Skeletal muscle tissue (tissue), 3 donors: ENCODE measurements at regions not wholly inside any gene's neighbourhood (a gene's known extent, or its start where the extent isn't known, plus 50 kb on each side); places are given as distances from the start of the nearest gene placed in this dataset.

Experiments used
- H3K27ac ChIP-seq: one replicate; pipeline ENCODE4 v1.7.0; 2013; ENCODE audit warnings: mild to moderate bottlenecking, low read depth, low read length, inconsistent platforms
- H3K27me3 ChIP-seq, 3 donors: one replicate each; pipeline ENCODE4 v1.7.0; 2013; ENCODE audit warnings: low read length in 3 of 3; ENCODE audit not compliant: control insufficient read depth in 3 of 3, insufficient read depth in 3 of 3
- H3K36me3 ChIP-seq, 3 donors: one replicate each; pipeline ENCODE4 v1.7.0; 2013; ENCODE audit warnings: low read length in 3 of 3; ENCODE audit not compliant: control insufficient read depth in 3 of 3, insufficient read depth in 3 of 3
- H3K4me1 ChIP-seq, 3 donors: one replicate each; pipeline ENCODE4 v1.7.0; 2013; ENCODE audit warnings: low read length in 3 of 3, mild to moderate bottlenecking in 3 of 3; ENCODE audit not compliant: control insufficient read depth in 3 of 3, insufficient read depth in 3 of 3
- H3K4me3 ChIP-seq, 3 donors: one replicate each; pipeline ENCODE4 v1.7.0; 2013; ENCODE audit warnings: low read length in 3 of 3
- H3K9ac ChIP-seq, 3 donors: one replicate each; pipeline ENCODE4 v1.7.0; 2013; ENCODE audit warnings: low read length in 3 of 3, mild to moderate bottlenecking in 3 of 3, moderate library complexity in 2 of 3, low read depth in 1 of 3
- H3K9me3 ChIP-seq, 3 donors: one replicate each; pipeline ENCODE4 v1.7.0; 2013; ENCODE audit warnings: low read length in 3 of 3; ENCODE audit not compliant: control insufficient read depth in 3 of 3
- donor health status: Osteomylitis.

DNA sequence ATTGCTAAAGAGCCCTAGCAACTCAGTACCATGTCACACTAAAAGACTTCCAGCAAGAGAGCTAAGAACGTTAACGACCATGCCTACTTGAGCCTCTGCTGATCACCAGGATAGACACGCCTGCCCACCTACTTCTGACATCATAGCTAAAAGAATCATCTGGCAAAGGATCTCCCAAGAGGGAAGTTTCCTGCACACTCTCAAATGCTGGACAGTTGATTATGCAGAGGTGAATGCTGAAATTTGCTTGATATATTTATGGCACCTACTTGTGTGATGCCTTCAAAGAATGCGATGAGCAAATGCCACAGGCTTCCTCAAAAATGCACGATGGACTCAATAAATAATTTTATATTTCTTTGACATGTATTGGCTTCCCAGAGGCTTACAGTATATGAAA is 113.6 kb downstream of the GALC start:
- no peaks in the 10 kb centered on the region for H3K4me1 ChIP-seq
- H3K9ac ChIP-seq: no peak overlapping the region
- H3K9me3 ChIP-seq: no peaks in the 10 kb centered on the region
- H3K4me3 ChIP-seq: no peak overlapping the region
- H3K27me3 ChIP-seq: no peaks in the 10 kb centered on the region
- no peaks in the 10 kb centered on the region for H3K36me3 ChIP-seq
- H3K27ac ChIP-seq: no peak overlapping the region

DNA sequence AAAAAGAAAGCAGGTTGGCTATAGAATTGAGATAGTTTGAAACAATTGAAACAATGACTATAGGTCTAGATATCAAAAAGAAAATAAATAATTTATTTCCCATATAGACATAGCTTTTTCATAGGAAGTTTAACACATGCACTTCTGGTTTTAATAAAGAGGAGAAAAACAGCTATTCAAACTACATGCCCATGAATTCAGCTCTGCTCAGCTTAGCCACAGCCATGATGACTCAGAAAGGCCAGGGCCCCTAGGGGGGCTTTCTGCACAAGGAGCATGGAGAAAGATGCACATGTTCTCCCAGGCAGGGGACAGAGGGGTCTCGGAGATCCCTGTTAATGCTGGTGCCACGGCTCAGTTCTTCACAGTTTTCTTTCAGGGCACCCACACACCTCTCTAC is 114.0 kb downstream of the GALC start:
- no peaks in the 10 kb centered on the region for H3K36me3 ChIP-seq
- no peaks in the 10 kb centered on the region for H3K4me1 ChIP-seq
- no peaks in the 10 kb centered on the region for H3K9me3 ChIP-seq
- H3K27ac ChIP-seq: no peak overlapping the region
- no peak overlapping the region for H3K9ac ChIP-seq
- H3K4me3 ChIP-seq: no peak overlapping the region
- no peaks in the 10 kb centered on the region for H3K27me3 ChIP-seq

DNA sequence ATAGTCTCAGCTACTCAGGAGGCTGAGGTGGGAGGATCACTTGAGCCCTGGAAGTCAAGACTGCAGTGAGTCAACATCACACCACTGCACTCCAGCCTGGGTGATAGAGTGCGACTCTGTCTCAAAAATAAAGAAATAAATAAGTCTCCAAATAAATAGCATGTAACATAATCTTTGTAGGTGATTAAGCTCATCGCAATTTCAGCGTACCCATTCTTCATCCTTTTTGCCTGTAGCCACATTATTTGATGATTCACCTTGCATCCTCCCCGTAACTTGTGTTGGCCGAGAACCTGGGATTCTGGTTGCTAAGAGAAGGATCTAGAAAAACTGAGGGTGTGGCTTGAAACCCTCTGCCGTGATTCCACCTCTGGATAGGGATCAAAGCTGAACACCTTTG is 115.1 kb downstream of the GALC start:
- H3K9me3 ChIP-seq: no peaks in the 10 kb centered on the region
- no peak overlapping the region for H3K9ac ChIP-seq
- no peaks in the 10 kb centered on the region for H3K27me3 ChIP-seq
- no peak overlapping the region for H3K27ac ChIP-seq
- no peak overlapping the region for H3K4me3 ChIP-seq
- H3K36me3 ChIP-seq: no peaks in the 10 kb centered on the region
- no peaks in the 10 kb centered on the region for H3K4me1 ChIP-seq

DNA sequence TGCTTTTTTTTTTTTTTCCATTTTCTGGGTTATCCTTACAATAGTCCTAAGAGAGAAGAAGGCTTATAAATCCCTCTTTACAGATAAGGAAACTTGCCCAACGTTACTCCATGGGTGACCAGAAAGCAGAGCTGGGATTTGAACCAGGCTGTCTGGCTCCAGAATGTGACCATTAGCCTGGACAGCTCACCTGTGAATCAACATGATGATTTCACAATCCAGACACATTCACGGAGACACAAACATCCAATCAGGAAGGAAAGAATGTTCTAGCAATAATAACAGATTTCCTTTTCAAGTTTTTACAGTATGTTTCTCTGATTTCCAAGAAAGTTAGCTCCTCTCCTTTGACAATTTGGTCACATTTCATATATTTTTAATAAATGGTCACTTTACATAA is 118.3 kb downstream of the GALC start:
- Histone ChIP-seq H3K27ac (no peak overlapping the region), H3K9ac (no peak overlapping the region), H3K9me3 (no peaks in the 10 kb centered on the region), H3K36me3 (no peaks in the 10 kb centered on the region), H3K4me1 (no peaks in the 10 kb centered on the region), H3K4me3 (no peak overlapping the region), H3K27me3 (no peaks in the 10 kb centered on the region)

- no peak overlapping the region for H3K27ac ChIP-seq
Observed at GRCh38 chr14:87873741-87874140, 119.2 kb downstream of the GALC start.

GRCh38 chr14:87869619-87870583 is 123.1 kb downstream of the GALC start:
- no peak overlapping the region for H3K9ac ChIP-seq
- H3K27ac ChIP-seq: no peak overlapping the region
- no peaks in the 10 kb centered on the region for H3K27me3 ChIP-seq
- H3K4me1 ChIP-seq: no peaks in the 10 kb centered on the region
- no peaks in the 10 kb centered on the region for H3K36me3 ChIP-seq
- H3K4me3 ChIP-seq: no peak overlapping the region
- H3K9me3 ChIP-seq: no peaks in the 10 kb centered on the region

More at GRCh38 chr14:87873741-87874140, 119.2 kb downstream of the GALC start:
- Histone ChIP-seq H3K9me3 (no peaks in the 10 kb centered on the region), H3K27me3 (no peaks in the 10 kb centered on the region), H3K4me3 (no peak overlapping the region), H3K9ac (no peak overlapping the region), H3K36me3 (no peaks in the 10 kb centered on the region), H3K4me1 (no peaks in the 10 kb centered on the region)

- Histone ChIP-seq H3K36me3 (no peaks in the 10 kb centered on the region), H3K9ac (no peak overlapping the region), H3K27me3 (no peaks in the 10 kb centered on the region), H3K27ac (no peak overlapping the region), H3K9me3 (no peaks in the 10 kb centered on the region), H3K4me3 (no peak overlapping the region), H3K4me1 (no peaks in the 10 kb centered on the region)
Observed at GRCh38 chr14:87868920-87869319, 124.1 kb downstream of the GALC start.

DNA sequence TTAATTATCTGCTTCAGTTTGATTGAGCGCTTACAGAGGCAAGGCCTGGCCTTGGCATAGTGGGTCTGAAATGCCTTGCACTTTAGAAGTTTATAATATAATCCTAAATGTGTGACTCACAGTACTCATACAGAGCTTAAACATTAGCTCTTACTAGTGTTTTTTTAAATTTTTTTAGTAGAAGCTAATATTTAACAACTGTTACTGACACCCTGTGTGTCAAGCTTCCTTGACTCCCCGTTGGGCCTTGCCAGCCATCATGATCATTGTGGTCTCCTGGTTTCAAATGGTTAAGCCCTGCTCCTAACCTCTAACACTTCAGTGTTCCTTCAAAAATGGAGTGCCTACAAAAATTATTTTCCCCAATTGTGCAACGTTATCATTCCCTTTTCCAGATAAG is 126.9 kb downstream of the GALC start:
- no peak overlapping the region for H3K27ac ChIP-seq
- H3K9me3 ChIP-seq: no peaks in the 10 kb centered on the region
- H3K4me3 ChIP-seq: no peak overlapping the region
- H3K4me1 ChIP-seq: no peaks in the 10 kb centered on the region
- no peak overlapping the region for H3K9ac ChIP-seq
- H3K27me3 ChIP-seq: no peaks in the 10 kb centered on the region
- no peaks in the 10 kb centered on the region for H3K36me3 ChIP-seq

DNA sequence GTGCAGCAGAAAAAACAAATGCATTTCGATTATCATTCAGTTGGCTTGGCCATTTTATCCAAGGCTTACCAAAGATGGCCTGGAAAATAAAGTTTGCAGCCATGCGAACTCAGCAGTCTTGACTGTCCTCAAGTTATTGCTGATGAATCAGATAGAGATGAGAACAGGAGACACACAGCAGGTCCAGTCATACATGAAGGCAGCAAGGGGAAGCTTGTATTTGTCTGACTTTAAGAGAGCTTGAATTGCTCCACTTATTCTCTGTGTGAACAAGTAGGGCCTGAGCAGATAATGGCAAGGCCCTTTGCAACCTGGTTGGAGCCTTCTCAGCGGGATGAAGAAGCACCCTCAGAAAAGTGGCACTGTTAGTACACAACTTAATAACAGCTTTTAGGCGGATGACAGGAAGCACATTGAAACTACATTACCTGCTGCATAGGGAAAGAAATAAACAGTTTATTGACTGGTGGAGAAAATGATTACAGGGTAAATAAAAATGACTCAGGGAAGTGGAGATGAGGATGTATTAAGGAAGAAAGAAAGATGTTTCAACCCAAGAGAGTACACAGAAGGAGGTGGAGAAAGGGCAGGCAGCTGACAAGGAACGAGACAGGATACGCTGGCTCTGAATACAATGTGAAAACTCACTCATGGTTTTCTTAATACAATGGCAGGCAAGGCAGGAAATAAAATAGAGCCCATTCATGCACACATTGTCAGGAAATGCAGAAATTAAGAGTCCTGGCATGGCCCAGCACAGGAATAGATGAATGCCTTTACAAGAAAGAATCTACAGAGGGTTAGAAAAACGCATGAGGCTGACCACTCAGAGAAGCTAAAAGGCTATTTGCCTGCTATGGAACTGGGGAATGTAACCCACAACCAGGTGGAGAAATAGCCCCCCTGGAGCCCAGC is 128.4 kb downstream of the GALC start:
- H3K9me3 ChIP-seq: no peaks in the 10 kb centered on the region
- no peaks in the 10 kb centered on the region for H3K4me1 ChIP-seq
- H3K36me3 ChIP-seq: no peaks in the 10 kb centered on the region
- no peak overlapping the region for H3K4me3 ChIP-seq
- no peaks in the 10 kb centered on the region for H3K27me3 ChIP-seq
- H3K27ac ChIP-seq: no peak overlapping the region
- H3K9ac ChIP-seq: no peak overlapping the region

DNA sequence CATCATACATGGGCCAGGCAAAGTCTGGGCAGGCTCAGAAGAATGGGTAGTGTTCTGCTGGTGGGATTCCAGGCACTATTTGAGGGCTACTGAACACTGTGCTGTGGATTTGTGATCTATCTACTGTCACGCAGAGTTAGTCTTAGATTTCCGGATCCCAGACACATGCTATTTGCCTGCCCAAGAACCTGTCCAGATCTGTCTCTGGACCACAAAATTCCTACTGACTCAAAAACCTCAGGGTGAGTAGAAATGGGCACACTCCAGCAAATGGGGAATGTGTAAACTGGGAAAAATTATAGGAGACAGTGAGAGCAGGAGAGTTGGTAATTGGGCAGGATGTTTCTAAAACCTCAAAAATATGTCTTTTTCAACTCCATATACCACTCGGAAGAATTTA is 129.9 kb downstream of the GALC start:
- Histone ChIP-seq H3K36me3 (no peaks in the 10 kb centered on the region), H3K4me1 (no peaks in the 10 kb centered on the region), H3K4me3 (no peak overlapping the region), H3K9me3 (no peaks in the 10 kb centered on the region), H3K27ac (no peak overlapping the region), H3K27me3 (no peaks in the 10 kb centered on the region), H3K9ac (no peak overlapping the region)
